H1 (cell line): ENCODE measurements at regions not wholly inside any gene's neighbourhood (a gene's known extent, or its start where the extent isn't known, plus 50 kb on each side); places are given as distances from the start of the nearest gene placed in this dataset.

Source experiments
- CTCF ChIA-PET: fragments of 300-600 bp; sonication (Branson Sonifier 250); formaldehyde crosslinking; loops from one replicate; lab custom pipeline; 2021; ENCODE audit not compliant: partially characterized antibody; lab: Charles Lee
- POLR2A ChIA-PET: fragments of 300-600 bp; sonication (Branson Sonifier 250); formaldehyde crosslinking; loops from one replicate; lab custom pipeline; 2021; ENCODE audit warnings: inconsistent platforms; ENCODE audit not compliant: partially characterized antibody; lab: Charles Lee
- DNase-seq, 2 experiments: peaks; one replicate each; pipeline versions ENCODE4 v3.0.0 to v3.0.0-alpha.2; 2010 to 2022; ENCODE audit warnings: low spot score in 2 of 2, low read depth in 1 of 2, mixed read lengths in 1 of 2
- FAIRE-seq: peaks from 2 replicates; lab custom pipeline; 2011; peaks lifted over from hg19 to GRCh38; lab: Jason Lieb, UNC
- H2AFZ ChIP-seq: 2 replicates; pipeline ENCODE4 v1.8.1; 2012; ENCODE audit warnings: low read length, inconsistent platforms
- H2AK5ac ChIP-seq: 2 replicates; pipeline ENCODE4 v1.6.1; 2013; ENCODE audit warnings: low read depth, low read length
- H2BK120ac ChIP-seq: replicated peaks from 2 replicates; pipeline ENCODE3; 2013; ENCODE audit warnings: low read depth, low read length, inconsistent platforms
- H2BK12ac ChIP-seq: 2 replicates; pipeline ENCODE4 v1.6.1; 2013; ENCODE audit warnings: low read depth, low read length
- H2BK15ac ChIP-seq: 2 replicates; pipeline ENCODE4 v1.6.1; 2013; ENCODE audit warnings: low read length
- H2BK20ac ChIP-seq: 2 replicates; pipeline ENCODE4 v1.6.1; 2013; ENCODE audit warnings: low read length
- H2BK5ac ChIP-seq: 2 replicates; pipeline ENCODE4 v1.6.1; 2013; ENCODE audit warnings: low read depth, low read length
- H3K14ac ChIP-seq: 2 replicates; pipeline ENCODE4 v1.6.1; 2013; ENCODE audit warnings: inconsistent platforms; ENCODE audit not compliant: insufficient read length
- H3K18ac ChIP-seq: 2 replicates; pipeline ENCODE4 v1.6.1; 2013; ENCODE audit warnings: low read length; ENCODE audit errors: extremely low read depth
- H3K23ac ChIP-seq: 2 replicates; pipeline ENCODE4 v1.6.1; 2013; ENCODE audit warnings: inconsistent platforms; ENCODE audit not compliant: insufficient read length
- H3K23me2 ChIP-seq: 2 replicates; pipeline ENCODE4 v1.6.1; 2013; ENCODE audit warnings: low read depth, low read length
- H3K27ac ChIP-seq: 2 replicates; pipeline ENCODE4 v1.6.1; 2011; ENCODE audit warnings: low read depth, low read length, inconsistent platforms
- H3K27me3 ChIP-seq, 4 experiments: replicated peaks in 1 of 4; 1 replicate in 1 of 4; 2 replicates in 3 of 4; pipeline versions ENCODE4 v1.6.1 to v1.8.1; 2011 to 2013; ENCODE audit warnings: low read length in 3 of 4, mild to moderate bottlenecking in 3 of 4, inconsistent platforms in 2 of 4, mixed read lengths in 2 of 4, moderate library complexity in 1 of 4; ENCODE audit not compliant: control insufficient read depth in 3 of 4, insufficient read depth in 3 of 4; ENCODE audit errors: extremely low read depth in 1 of 4
- H3K36me3 ChIP-seq, 4 experiments: 2 replicates each; pipeline versions ENCODE4 v1.6.1 to v1.8.1; 2011 to 2013; ENCODE audit warnings: mild to moderate bottlenecking in 4 of 4, low read length in 3 of 4, moderate library complexity in 2 of 4, control low read depth in 1 of 4, inconsistent platforms in 1 of 4; ENCODE audit not compliant: insufficient read depth in 4 of 4, control insufficient read depth in 2 of 4
- H3K4ac ChIP-seq: replicated peaks from 2 replicates; pipeline ENCODE3; 2013; ENCODE audit warnings: low read length, low read depth, mixed read lengths, inconsistent platforms; ENCODE audit not compliant: insufficient read length
- H3K4me1 ChIP-seq, 4 experiments: replicated peaks in 1 of 4; 1 replicate in 1 of 4; 2 replicates in 3 of 4; pipeline versions ENCODE4 v1.6.1 to v1.8.1; 2011 to 2013; ENCODE audit warnings: low read length in 3 of 4, inconsistent platforms in 2 of 4, mixed read lengths in 1 of 4; ENCODE audit not compliant: insufficient read depth in 4 of 4, control insufficient read depth in 3 of 4
- H3K4me2 ChIP-seq, 2 experiments: 2 replicates each; pipeline versions ENCODE4 v1.6.1 to v1.8.1; 2011 to 2013; ENCODE audit warnings: low read depth in 2 of 2, low read length in 2 of 2, control low read depth in 1 of 2, inconsistent platforms in 1 of 2, mild to moderate bottlenecking in 1 of 2; ENCODE audit not compliant: insufficient read depth in 1 of 2
- H3K4me3 ChIP-seq, 4 experiments: fragments of 200-600, 300-600 bp in 1 of 4; sonication (generic), shearing (Covaris generic), sonication (Bioruptor Twin) in 1 of 4; 2 replicates each; pipeline versions ENCODE4 v1.5.1 to v1.8.1; 2011 to 2016; ENCODE audit warnings: low read length in 4 of 4, low read depth in 3 of 4, control low read depth in 2 of 4, inconsistent platforms in 2 of 4, mild to moderate bottlenecking in 2 of 4, mixed read lengths in 1 of 4, moderate library complexity in 1 of 4; ENCODE audit not compliant: insufficient read depth in 2 of 4; ENCODE audit errors: extremely low read depth in 1 of 4
- H3K56ac ChIP-seq: replicated peaks from 2 replicates; pipeline ENCODE3; 2013; ENCODE audit warnings: low read depth, mild to moderate bottlenecking, mixed read lengths, low read length, inconsistent platforms; ENCODE audit not compliant: insufficient read length
- H3K79me1 ChIP-seq: 2 replicates; pipeline ENCODE4 v1.6.1; 2013; ENCODE audit warnings: low read depth, low read length, control low read depth
- H3K79me2 ChIP-seq, 2 experiments: 2 replicates each; pipeline versions ENCODE4 v1.6.1 to v1.8.1; 2012 to 2013; ENCODE audit warnings: low read length in 2 of 2, mild to moderate bottlenecking in 2 of 2, inconsistent platforms in 1 of 2; ENCODE audit not compliant: insufficient read depth in 2 of 2, control insufficient read depth in 1 of 2
- H3K9ac ChIP-seq, 4 experiments: replicated peaks in 1 of 4; 1 replicate in 1 of 4; 2 replicates in 3 of 4; pipeline versions ENCODE4 v1.6.1 to v1.8.1; 2011 to 2013; ENCODE audit warnings: low read depth in 3 of 4, low read length in 3 of 4, control low read depth in 2 of 4, mild to moderate bottlenecking in 2 of 4, moderate library complexity in 2 of 4, inconsistent platforms in 1 of 4; ENCODE audit errors: extremely low read depth in 1 of 4
- H3K9me3 ChIP-seq, 2 experiments: 2 replicates each; pipeline versions ENCODE4 v1.6.1 to v1.8.1; 2012 to 2013; ENCODE audit warnings: mild to moderate bottlenecking in 2 of 2, moderate library complexity in 2 of 2, control low read depth in 1 of 2, inconsistent platforms in 1 of 2, low read depth in 1 of 2, low read length in 1 of 2, mixed read lengths in 1 of 2; ENCODE audit not compliant: insufficient read depth in 2 of 2
- H4K20me1 ChIP-seq, 2 experiments: replicated peaks in 1 of 2; 2 replicates each; pipeline versions ENCODE3 to v1.8.1; 2011 to 2013; ENCODE audit warnings: inconsistent platforms in 2 of 2, low read length in 2 of 2, mild to moderate bottlenecking in 1 of 2; ENCODE audit not compliant: insufficient read depth in 2 of 2, control insufficient read depth in 1 of 2
- H4K5ac ChIP-seq: 2 replicates; pipeline ENCODE4 v1.6.1; 2013; ENCODE audit warnings: low read length, low read depth, mixed read lengths, inconsistent platforms; ENCODE audit not compliant: insufficient read length
- H4K8ac ChIP-seq: 2 replicates; pipeline ENCODE4 v1.8.0; 2013; ENCODE audit warnings: mild to moderate bottlenecking, moderate library complexity, low read length, inconsistent platforms; ENCODE audit not compliant: insufficient read depth; ENCODE audit errors: extremely low read depth
- H4K91ac ChIP-seq: replicated peaks from 2 replicates; pipeline ENCODE3; 2013; ENCODE audit warnings: low read length, mixed read lengths, inconsistent platforms; ENCODE audit not compliant: insufficient read length
- BCL11A ChIP-seq, 2 experiments: IDR thresholded peaks; one replicate each; pipeline ENCODE4 v1.6.1; 2011; ENCODE audit warnings: low read depth in 2 of 2, low read length in 2 of 2, mild to moderate bottlenecking in 2 of 2
- CBX5 ChIP-seq: fragments of 300-800, 300-1000 bp; sonication (generic); IDR thresholded peaks from 2 replicates; pipeline ENCODE4 v1.7.1; 2016; ENCODE audit warnings: antibody characterized with exemption, low read length, low read depth
- CTBP2 ChIP-seq: IDR thresholded peaks from 2 replicates; pipeline ENCODE4 v1.7.0; 2011; ENCODE audit warnings: borderline replicate concordance, mild to moderate bottlenecking, moderate library complexity, mixed read lengths, low read length; ENCODE audit not compliant: insufficient read depth, insufficient read length
- JUND ChIP-seq: IDR thresholded peaks from 2 replicates; pipeline ENCODE4 v1.6.1; 2011; ENCODE audit warnings: mild to moderate bottlenecking, improper control_type of control experiment, low read length
- RBBP5 ChIP-seq: IDR thresholded peaks from 2 replicates; pipeline ENCODE4 v1.7.1; 2012; ENCODE audit warnings: low read depth, mild to moderate bottlenecking, inconsistent platforms, low read length, moderate library complexity, borderline replicate concordance
- SP2 ChIP-seq: IDR thresholded peaks from 2 replicates; pipeline ENCODE4 v1.6.1; 2012; ENCODE audit warnings: mild to moderate bottlenecking, low read length, inconsistent platforms
- SP4 ChIP-seq: IDR thresholded peaks from 2 replicates; pipeline ENCODE4 v1.6.1; 2012; ENCODE audit warnings: low read length, inconsistent platforms
- YY1 ChIP-seq: IDR thresholded peaks from 2 replicates; pipeline ENCODE4 v1.6.1; 2011; ENCODE audit warnings: low read depth, mild to moderate bottlenecking, low read length
- WGBS, 2 experiments: shearing (Covaris generic) in 1 of 2; methylation state at CpG; one replicate each; pipeline versions ENCODE4 v1.1.6 to v1.1.7; 2013 to 2015; ENCODE audit warnings: low lambda C conversion rate in 2 of 2, mixed read lengths in 2 of 2, inconsistent platforms in 1 of 2, low coverage in 1 of 2, missing lambda C conversion rate in 1 of 2; ENCODE audit not compliant: insufficient replicate concordance in 2 of 2, insufficient coverage in 1 of 2, insufficient read length in 1 of 2; ENCODE audit errors: extremely low coverage in 1 of 2, missing lambda C conversion rate in 1 of 2; 5-methylcytosine and 5-hydroxymethylcytosine counted together
- TF ChIP-seq, protein P1 (sequence below): IDR thresholded peaks from 2 replicates; pipeline ENCODE4 v1.6.1; 2012; ENCODE audit warnings: low read length, inconsistent platforms

DNA sequence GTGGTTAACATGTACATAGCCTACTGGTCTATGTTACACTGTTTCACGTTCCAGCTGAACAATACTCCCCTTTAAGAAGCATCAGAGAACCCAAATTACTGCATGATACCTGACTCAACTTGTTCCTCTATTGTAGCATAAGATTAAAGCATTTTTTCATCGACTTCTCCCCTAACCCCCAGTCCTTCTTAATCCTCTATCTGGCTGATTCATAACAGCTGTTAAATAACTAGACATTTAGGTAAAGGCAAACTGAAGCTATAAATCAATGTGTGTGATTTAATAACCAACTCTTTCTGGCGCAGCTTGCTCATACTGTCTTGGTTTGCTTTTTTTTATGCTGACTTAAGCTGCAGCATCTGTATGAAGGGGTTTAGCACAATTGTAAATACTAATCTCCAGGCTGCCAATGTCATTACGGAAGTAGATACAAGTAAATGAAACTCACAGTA is 94.2 kb upstream of the MTAP start:
- no peak for FAIRE-seq
- H4K91ac ChIP-seq, result no peak overlapping the region
- H3K18ac ChIP-seq, result no peak overlapping the region
- no peak overlapping the region for H2BK120ac ChIP-seq
- no peak overlapping the region for H3K56ac ChIP-seq
- no peak for TF ChIP-seq SP4
- TF ChIP-seq CBX5, result no peak
- no peak for TF ChIP-seq CTBP2
- TF ChIP-seq, protein P1, sequence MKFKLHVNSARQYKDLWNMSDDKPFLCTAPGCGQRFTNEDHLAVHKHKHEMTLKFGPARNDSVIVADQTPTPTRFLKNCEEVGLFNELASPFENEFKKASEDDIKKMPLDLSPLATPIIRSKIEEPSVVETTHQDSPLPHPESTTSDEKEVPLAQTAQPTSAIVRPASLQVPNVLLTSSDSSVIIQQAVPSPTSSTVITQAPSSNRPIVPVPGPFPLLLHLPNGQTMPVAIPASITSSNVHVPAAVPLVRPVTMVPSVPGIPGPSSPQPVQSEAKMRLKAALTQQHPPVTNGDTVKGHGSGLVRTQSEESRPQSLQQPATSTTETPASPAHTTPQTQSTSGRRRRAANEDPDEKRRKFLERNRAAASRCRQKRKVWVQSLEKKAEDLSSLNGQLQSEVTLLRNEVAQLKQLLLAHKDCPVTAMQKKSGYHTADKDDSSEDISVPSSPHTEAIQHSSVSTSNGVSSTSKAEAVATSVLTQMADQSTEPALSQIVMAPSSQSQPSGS, result no peak
- no peak for TF ChIP-seq JUND
- no peak for TF ChIP-seq YY1
- TF ChIP-seq BCL11A (IDR thresholded peaks at IDR 0.05; ENCODE audit: low read depth in 2 of 2, low read length in 2 of 2), result no peak
- TF ChIP-seq RBBP5, result no peak
- no peak for TF ChIP-seq SP2
- TF ChIP-seq, all 59 proteins: peak for 0
- Histone ChIP-seq H3K36me3 (no peaks in the 10 kb centered on the region), H2AFZ (no peak overlapping the region), H3K23me2 (no peaks in the 10 kb centered on the region), H3K27ac (no peak overlapping the region), H4K8ac (no peak overlapping the region), H3K4ac (no peak overlapping the region), H3K79me2 (no peaks in the 10 kb centered on the region), H4K20me1 (no peaks in the 10 kb centered on the region), H3K4me2 (no peak overlapping the region), H4K5ac (no peak overlapping the region), H3K79me1 (no peaks in the 10 kb centered on the region), H3K27me3 (no peaks in the 10 kb centered on the region), H2AK5ac (no peak overlapping the region), H3K14ac (no peak overlapping the region), H3K23ac (no peak overlapping the region), H3K4me3 (no peak overlapping the region), H2BK20ac (no peak overlapping the region), H2BK5ac (no peak overlapping the region), H2BK12ac (no peak overlapping the region), H3K9ac (no peak overlapping the region), H2BK15ac (no peak overlapping the region), H3K4me1 (no peaks in the 10 kb centered on the region), H3K9me3 (no peaks in the 10 kb centered on the region)
- ChIA-PET POLR2A (no interaction called here), CTCF (interaction anchor here (0.6 to 3.5 kb wide), 37 partner anchors 11 to 525 kb away, joined by 3 to 18 read pairs (median 5); no protein-coding TSS in a partner anchor)
- DNase-seq, result no peak
- 89% methylated on average over 4 of the region's 4 CpGs; no CpG with 5 or more reads in 1 of the 2 experiments for WGBS, 2 experiments
